GM19452 (cell line): ENCODE measurements at regions not wholly inside any gene's neighbourhood (a gene's known extent, or its start where the extent isn't known, plus 50 kb on each side); places are given as distances from the start of the nearest gene placed in this dataset.

ENCODE experiments used
- ATAC-seq: cut with Tn5 transposase; IDR thresholded peaks from one replicate; pipeline ENCODE4 v1.9.1; 2021; ENCODE audit not compliant: unreplicated experiment

DNA sequence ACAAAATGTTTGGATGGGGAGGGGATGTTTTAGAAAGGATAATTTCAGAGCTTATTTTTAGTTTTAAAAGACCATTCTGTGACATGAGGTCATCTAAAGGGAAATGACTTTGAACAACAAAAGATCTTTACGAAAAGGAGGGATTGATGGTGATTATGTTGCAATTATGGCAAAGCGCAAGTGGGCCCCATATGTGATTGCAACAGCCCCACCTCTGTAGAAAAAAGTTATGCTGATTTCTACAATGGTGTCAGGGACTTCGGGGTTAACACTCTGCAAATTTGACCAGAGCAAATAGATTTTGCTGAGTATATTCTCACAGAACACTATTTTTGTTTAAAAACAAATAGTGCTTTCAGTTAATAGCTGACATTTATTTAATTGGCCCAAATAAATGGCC, 312.8 kb downstream of the NSG2 start:
- no peak for ATAC-seq

GRCh38 chr5:174359071-174359470, 313.6 kb downstream of the NSG2 start:
- no peak for ATAC-seq

DNA sequence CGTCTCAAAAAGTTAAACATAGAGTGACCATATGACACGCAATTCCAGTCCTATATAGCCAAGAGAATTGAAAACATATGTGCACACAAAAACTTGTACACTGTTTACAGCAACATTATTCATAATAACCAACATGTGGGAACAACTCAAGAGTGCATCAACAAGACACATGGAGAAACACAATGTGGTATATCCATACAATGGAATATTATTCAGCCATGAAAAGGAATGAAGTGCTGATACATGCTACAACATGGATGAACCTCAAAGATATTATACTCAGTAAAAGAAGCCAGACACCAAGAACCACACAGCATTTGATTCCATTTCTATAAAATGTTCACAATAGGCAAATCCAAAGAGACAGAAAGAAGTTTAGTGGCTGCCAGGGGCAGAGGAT, 317.0 kb downstream of the NSG2 start:
- no peak for ATAC-seq

GRCh38 chr5:174363934-174364333, 318.4 kb downstream of the NSG2 start:
- no peak for ATAC-seq

- ATAC-seq = no peak
Measured at GRCh38 chr5:174364676-174365075, 319.2 kb downstream of the NSG2 start.

- ATAC-seq = no peak
Measured at GRCh38 chr5:174371600-174372094, 326.1 kb downstream of the NSG2 start.

- no peak for ATAC-seq
Measured at GRCh38 chr5:174374206-174374605, 328.7 kb downstream of the NSG2 start.

GRCh38 chr5:174376056-174376455, 330.6 kb downstream of the NSG2 start:
- no peak for ATAC-seq

DNA sequence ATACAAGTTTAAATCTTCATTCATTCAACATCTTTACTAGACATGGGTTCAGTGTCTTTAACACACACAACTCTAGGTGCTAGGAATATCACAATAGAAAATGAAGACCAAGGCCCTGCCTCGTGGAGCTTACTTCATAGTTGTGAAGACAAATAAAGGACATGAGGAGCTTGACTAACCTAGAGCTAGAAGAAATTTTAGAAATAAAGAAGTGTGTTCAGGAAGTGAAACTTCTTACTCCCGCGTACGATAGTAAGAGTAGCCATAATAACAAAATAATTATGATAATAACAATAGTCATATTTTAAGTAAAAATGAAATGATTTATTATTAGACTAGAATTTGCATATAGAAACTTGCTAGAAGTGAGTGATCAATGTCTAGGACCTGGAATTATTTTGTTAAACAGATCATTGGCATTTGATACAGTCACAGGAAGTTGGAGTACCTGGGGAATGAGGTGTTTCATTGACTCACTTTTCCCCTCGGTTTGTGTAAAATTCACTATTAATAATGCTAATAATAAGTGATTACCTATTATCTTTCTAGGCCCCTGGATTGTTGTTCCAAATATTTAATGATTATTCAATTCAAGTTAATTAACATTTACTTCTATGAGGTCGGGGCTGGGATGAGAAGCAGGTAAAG, 331.3 kb downstream of the NSG2 start:
- ATAC-seq = no peak

- ATAC-seq = no peak
Measured at GRCh38 chr5:174378121-174378874, 332.8 kb downstream of the NSG2 start.

DNA sequence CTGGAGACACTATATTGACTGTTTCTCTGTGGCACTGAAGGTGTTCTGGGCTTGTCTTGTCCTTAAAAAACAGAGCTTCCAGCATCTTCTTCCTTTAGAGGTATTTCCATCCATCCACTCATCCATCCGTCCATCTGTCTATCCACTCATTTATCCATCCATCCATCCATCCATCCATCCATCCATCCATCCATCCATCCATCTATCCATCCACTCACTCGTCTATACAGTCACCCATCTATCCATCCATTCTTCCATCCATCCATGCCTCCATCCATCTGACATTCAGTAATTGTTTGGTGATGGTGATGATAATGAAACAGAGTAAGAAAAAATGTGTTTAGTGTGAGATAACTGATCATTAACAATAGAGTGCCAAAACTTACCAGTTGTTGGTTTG, 334.8 kb downstream of the NSG2 start:
- ATAC-seq = no peak

GRCh38 chr5:174381241-174381640, 335.7 kb downstream of the NSG2 start:
- no peak for ATAC-seq

DNA sequence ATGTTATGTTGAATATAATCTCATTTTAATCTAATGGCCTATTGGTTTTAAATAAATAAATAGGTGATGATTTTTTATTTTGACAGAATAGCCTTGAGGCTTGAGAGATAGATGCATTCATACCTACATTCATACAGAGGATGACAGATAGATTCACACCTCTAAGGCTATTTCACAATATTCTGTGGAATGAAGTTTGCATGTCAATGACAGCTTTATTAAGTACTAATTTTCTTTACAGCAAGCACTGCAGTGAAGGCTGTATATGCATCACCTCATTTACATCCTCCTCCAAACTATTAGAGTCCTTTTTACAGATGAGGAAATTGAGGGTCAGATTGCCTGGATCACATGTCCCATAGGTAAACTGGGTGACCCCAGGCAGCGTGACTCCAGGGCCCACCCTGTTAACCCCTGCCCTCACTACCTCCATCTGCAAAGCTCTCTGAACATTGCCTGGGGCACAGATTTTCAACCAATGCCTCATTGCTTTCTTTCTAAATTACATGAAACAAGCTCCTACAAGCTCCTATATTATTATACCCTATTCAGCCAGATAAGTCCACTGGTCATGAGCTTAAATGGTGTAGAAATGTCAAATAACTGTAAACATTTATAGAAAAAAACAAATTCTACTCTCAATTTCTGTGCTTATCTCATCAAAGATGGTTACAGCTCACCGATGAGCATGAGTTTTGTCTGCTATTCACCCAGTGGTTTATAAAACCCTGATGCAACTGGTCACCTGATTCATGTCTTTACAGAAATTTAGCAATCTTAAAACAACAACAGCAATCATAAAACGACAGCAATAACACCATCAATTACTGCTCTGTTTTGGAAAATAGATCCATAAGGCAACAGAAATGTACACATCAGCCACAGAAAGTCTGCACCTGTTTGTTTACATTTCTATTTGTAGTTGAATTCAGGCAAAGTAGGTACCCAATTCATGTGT, 338.0 kb downstream of the NSG2 start:
- ATAC-seq = no peak

DNA sequence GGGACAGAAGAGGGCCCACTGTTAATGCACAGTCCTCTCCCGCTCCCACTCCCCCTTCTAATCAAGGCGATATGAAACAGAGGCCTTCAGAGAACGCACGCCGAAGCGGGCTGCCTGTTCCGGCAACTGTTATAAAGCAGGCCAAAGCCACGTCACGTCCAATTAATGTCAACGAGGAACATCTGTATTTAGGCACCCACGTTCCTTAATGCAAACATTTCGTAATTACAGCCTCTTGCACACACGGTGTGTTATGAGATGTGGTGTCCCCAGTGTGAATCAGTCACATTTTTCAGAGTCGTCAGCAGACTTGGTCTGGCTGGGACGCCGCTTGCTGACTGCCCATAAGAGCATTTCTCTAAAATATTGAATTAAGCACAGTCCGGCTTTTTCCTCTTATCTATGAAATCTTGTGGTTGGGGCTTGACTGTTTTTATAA, 339.0 kb downstream of the NSG2 start:
- ATAC-seq = no peak

- ATAC-seq = no peak
Measured at GRCh38 chr5:174386306-174386705, 338.1 kb upstream of the MSX2 start.

DNA sequence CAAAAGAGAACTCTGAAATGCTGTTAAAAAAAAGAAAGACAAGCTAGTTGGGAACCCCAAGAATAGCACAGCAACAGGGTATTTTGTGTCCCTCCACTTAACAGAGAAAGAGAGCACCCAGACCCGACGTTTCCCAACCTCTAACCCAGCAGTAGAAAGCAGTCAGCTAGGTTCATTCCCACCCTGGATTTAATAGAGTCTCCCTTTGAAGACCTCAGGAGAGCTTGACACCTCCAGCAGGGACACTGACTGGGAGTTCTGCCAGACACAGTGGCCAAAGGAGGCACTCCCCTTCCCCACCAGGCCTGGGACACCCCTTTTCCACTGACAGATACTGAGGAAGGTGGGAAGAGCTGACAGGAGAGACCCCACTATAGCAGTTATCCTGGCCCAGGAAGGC, 337.5 kb upstream of the MSX2 start:
- ATAC-seq = no peak

GRCh38 chr5:174387448-174387847, 336.9 kb upstream of the MSX2 start:
- ATAC-seq = no peak

GRCh38 chr5:174392892-174393291, 331.5 kb upstream of the MSX2 start:
- ATAC-seq = no peak

GRCh38 chr5:174396541-174396940, 327.8 kb upstream of the MSX2 start:
- no peak for ATAC-seq

- ATAC-seq = no peak
Measured at GRCh38 chr5:174397206-174397605, 327.2 kb upstream of the MSX2 start.

GRCh38 chr5:174398171-174398570, 326.2 kb upstream of the MSX2 start:
- no peak for ATAC-seq
